ENCODE measurements at regions not wholly inside any gene's neighbourhood (a gene's known extent, or its start where the extent isn't known, plus 50 kb on each side); places are given as distances from the start of the nearest gene placed in this dataset.

GRCh38 chr15:53251996-53252395 is 461.9 kb upstream of the ONECUT1 start:
- Mint-ChIP-seq H3K36me3 (ENCODE audit: low read depth) (no peaks in the 10 kb centered on the region), H3K27ac (no peak overlapping the region), H3K4me1 (no peaks in the 10 kb centered on the region), H3K27me3 (peaks cover 4% of the 10 kb centered on the region), H3K4me3 (no peak overlapping the region)
- H3K9me3 ChIP-seq (ENCODE audit: control insufficient read depth, low read length, poor library complexity, severe bottlenecking) = no peaks in the 10 kb centered on the region
- DNase-seq (no peak), ATAC-seq (no peak)

DNA sequence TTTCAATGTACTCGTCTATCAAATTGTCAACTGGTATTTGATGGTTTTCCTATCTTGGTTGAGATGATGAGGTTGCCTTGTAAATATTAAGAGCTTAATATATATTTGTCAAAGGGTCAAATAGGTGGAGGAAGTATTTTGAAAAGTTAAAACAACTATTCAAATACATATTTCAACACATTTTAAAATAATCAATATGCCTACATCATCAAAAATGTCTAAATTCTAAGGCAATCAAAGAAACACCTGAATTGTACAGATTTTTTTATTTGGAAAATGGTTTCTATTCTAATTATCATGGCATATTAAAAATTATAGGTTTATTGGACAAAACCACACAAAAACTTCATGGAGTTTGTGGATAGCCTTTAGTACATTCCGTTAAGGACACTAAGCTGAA is 461.4 kb upstream of the ONECUT1 start:
- no peak overlapping the region for H3K4me3 Mint-ChIP-seq
- no peak for DNase-seq
- H3K27me3 Mint-ChIP-seq = peaks cover 4% of the 10 kb centered on the region
- no peaks in the 10 kb centered on the region for H3K9me3 ChIP-seq (ENCODE audit: control insufficient read depth, low read length, poor library complexity, severe bottlenecking)
- no peak overlapping the region for H3K27ac Mint-ChIP-seq
- H3K36me3 Mint-ChIP-seq (ENCODE audit: low read depth) = no peaks in the 10 kb centered on the region
- no peak for ATAC-seq
- H3K4me1 Mint-ChIP-seq = no peaks in the 10 kb centered on the region

DNA sequence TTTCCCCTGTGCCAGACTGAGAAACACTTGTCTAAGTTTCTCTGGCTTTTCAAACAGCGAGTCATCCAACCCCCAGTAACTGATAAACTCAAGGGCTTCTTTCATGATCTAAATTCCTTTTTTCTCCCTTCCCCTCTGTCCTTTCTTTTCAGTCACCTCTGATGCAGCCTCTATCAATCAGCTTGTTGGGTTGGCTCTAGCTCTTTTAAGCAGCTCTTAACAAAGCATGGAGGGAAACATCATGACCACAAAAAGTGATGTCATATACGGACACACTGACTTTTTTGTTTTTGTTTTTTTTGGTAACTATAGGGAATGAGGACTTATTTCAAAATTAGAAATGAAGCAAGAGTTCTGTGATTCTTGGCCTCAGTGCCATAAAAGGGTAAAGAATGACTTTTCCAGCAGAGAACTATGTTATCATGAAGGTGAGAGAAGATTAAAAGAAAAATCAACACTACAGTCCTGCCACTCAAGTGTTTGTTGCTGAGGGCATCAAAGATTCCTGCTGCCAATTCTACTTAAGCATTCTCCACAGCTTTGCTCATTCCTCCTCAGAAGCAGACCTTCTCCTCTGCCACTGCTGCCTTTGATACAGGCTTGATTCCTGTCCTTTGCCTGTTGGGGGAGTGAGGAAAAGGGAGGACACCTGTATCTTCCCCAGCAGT is 457.0 kb upstream of the ONECUT1 start:
- H3K27ac Mint-ChIP-seq = no peak overlapping the region
- ATAC-seq = no peak
- no peak for DNase-seq
- H3K9me3 ChIP-seq (ENCODE audit: control insufficient read depth, low read length, poor library complexity, severe bottlenecking) = no peaks in the 10 kb centered on the region
- H3K4me3 Mint-ChIP-seq = no peak overlapping the region
- no peaks in the 10 kb centered on the region for H3K4me1 Mint-ChIP-seq
- no peaks in the 10 kb centered on the region for H3K36me3 Mint-ChIP-seq (ENCODE audit: low read depth)
- peaks cover 4% of the 10 kb centered on the region for H3K27me3 Mint-ChIP-seq

DNA sequence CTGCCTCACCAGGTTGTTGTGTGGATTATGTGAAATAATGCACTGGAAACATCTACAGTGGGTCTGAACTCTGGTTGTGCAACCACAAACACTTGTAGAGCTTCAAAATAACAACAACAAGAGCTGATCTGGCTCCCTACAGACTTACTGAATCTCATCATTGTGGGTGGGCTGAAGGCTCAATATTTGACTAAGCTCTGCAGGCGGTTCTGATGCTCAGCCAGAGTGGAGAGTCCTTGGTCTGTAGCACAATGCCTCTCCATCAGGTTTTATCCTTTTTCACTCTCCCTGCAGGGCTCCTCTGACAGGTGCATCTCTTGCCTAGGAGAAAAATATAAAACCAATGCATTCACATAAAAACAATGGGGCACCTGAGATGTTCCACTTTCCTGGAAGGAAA is 456.3 kb upstream of the ONECUT1 start:
- Mint-ChIP-seq H3K36me3 (ENCODE audit: low read depth) (no peaks in the 10 kb centered on the region), H3K27ac (no peak overlapping the region), H3K4me3 (no peak overlapping the region), H3K4me1 (no peaks in the 10 kb centered on the region), H3K27me3 (peaks cover 4% of the 10 kb centered on the region)
- ATAC-seq (no peak), DNase-seq (no peak)
- H3K9me3 ChIP-seq (ENCODE audit: control insufficient read depth, low read length, poor library complexity, severe bottlenecking) = no peaks in the 10 kb centered on the region

- no peak for ATAC-seq
- Mint-ChIP-seq H3K4me3 (no peak overlapping the region), H3K36me3 (ENCODE audit: low read depth) (no peaks in the 10 kb centered on the region), H3K4me1 (no peaks in the 10 kb centered on the region), H3K27me3 (peaks cover 5% of the 10 kb centered on the region), H3K27ac (no peak overlapping the region)
- no peak for DNase-seq
- no peaks in the 10 kb centered on the region for H3K9me3 ChIP-seq (ENCODE audit: control insufficient read depth, low read length, poor library complexity, severe bottlenecking)
These were observed 443.7 kb upstream of the ONECUT1 start for GRCh38 chr15:53233801-53234200.

DNA sequence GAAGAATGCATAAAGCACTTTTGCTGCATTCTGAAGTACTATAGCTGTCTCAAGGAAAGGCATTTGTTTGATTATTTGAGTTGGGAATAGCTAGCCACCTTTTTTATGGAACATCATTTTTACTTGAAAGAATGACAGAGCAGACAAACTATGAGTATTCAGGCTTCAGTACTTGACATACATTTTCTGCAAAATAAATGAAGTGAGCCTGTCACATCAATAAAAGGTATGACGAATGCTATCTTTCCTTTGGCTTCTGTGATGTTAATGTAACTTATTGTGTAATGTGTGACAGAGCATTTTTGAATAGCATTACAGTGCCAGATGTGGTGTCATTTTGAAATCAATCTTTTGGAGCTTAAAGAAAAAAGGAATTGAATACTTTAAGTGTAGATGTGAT is 440.3 kb upstream of the ONECUT1 start:
- Mint-ChIP-seq H3K27me3 (no peaks in the 10 kb centered on the region), H3K36me3 (ENCODE audit: low read depth) (no peaks in the 10 kb centered on the region), H3K4me3 (no peak overlapping the region), H3K27ac (no peak overlapping the region), H3K4me1 (no peaks in the 10 kb centered on the region)
- ATAC-seq (no peak), DNase-seq (no peak)
- H3K9me3 ChIP-seq (ENCODE audit: control insufficient read depth, low read length, poor library complexity, severe bottlenecking) = no peaks in the 10 kb centered on the region

DNA sequence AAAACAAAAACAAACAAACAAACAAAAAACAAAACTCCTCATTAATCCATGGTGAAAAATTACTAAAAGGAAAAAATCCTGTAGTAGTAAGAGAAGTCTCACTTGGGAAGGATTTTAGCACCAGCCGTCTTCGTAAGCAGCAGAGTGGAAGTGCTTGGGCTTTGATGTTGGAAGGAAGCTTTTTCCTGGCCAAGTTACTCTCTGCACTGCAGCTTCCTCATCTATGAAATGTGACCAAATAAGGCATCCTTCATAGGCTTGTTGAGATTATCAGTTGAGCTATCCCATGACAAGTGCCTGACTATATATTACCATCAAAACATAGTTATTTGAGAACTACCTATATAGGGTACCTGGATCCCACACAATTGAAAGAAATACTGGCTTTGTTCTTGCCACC is 436.4 kb upstream of the ONECUT1 start:
- no peak for DNase-seq
- no peak for ATAC-seq
- Mint-ChIP-seq H3K27me3 (no peaks in the 10 kb centered on the region), H3K27ac (no peak overlapping the region), H3K36me3 (ENCODE audit: low read depth) (no peaks in the 10 kb centered on the region), H3K4me3 (no peak overlapping the region), H3K4me1 (no peaks in the 10 kb centered on the region)
- H3K9me3 ChIP-seq (ENCODE audit: control insufficient read depth, low read length, poor library complexity, severe bottlenecking) = no peaks in the 10 kb centered on the region

DNA sequence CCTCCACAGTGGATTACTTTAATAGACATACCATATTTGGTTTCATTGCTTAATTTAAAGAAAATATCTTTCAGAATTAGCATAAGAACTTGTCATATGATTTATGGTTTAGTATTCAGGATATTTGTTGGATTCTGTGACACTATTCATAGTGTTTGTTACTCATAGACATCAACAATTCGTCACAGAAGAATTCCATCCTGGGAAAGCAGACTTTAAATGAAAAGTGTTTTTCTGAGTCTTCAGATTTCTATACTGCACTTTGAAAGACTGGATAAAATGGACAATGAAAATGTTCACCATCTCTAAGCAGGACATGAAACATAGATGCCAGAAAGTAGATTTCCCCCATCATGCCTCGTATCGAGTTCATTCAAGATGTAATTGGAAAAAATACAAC is 435.6 kb upstream of the ONECUT1 start:
- Mint-ChIP-seq H3K4me1 (no peaks in the 10 kb centered on the region), H3K4me3 (no peak overlapping the region), H3K36me3 (ENCODE audit: low read depth) (no peaks in the 10 kb centered on the region), H3K27ac (no peak overlapping the region), H3K27me3 (no peaks in the 10 kb centered on the region)
- no peaks in the 10 kb centered on the region for H3K9me3 ChIP-seq (ENCODE audit: control insufficient read depth, low read length, poor library complexity, severe bottlenecking)
- ATAC-seq (no peak), DNase-seq (no peak)

DNA sequence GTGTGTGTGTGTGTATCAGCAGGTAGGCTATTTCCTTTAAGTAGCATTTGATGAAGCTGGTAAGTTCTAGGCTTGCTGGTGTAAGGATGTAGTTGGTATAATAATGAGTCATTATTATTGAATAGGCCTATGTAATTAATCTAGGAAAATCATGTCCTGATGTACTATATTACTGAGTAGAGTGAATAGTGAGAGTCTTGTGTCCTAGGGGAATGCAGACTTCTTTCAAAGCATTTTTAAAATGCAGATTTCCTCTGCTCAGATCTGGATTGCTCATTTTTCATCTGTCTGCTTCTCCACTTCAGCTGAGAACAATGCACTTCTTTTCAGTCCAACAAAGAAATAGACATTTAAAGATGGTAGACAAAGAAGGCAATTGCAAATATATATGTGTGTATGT is 434.2 kb upstream of the ONECUT1 start:
- Mint-ChIP-seq H3K4me1 (no peaks in the 10 kb centered on the region), H3K4me3 (no peak overlapping the region), H3K27me3 (no peaks in the 10 kb centered on the region), H3K27ac (no peak overlapping the region), H3K36me3 (ENCODE audit: low read depth) (no peaks in the 10 kb centered on the region)
- DNase-seq (no peak), ATAC-seq (no peak)
- no peaks in the 10 kb centered on the region for H3K9me3 ChIP-seq (ENCODE audit: control insufficient read depth, low read length, poor library complexity, severe bottlenecking)

DNA sequence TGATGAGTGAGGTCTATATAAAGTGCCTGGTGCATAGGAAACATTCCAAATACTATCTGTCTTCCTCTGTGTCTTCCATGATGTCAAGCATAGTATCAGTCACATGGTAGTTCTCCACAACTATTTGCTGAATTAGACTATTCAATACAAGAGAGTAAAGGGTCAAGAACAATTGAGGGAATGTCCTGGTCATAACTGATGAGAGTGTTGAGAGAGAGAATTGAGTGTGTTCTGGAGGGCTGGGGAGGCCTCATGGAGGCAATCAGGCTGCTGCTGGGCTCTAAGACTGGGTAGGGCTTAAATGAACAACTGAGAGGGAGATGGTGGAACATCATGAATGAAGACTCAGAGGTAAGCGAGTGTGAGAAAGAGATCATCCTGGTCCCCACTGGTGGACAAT is 433.7 kb upstream of the ONECUT1 start:
- Mint-ChIP-seq H3K4me1 (no peaks in the 10 kb centered on the region), H3K27ac (no peak overlapping the region), H3K36me3 (ENCODE audit: low read depth) (no peaks in the 10 kb centered on the region), H3K4me3 (no peak overlapping the region), H3K27me3 (no peaks in the 10 kb centered on the region)
- no peak for DNase-seq
- no peaks in the 10 kb centered on the region for H3K9me3 ChIP-seq (ENCODE audit: control insufficient read depth, low read length, poor library complexity, severe bottlenecking)
- no peak for ATAC-seq

- Mint-ChIP-seq H3K27me3 (peaks cover 3% of the 10 kb centered on the region), H3K27ac (no peak overlapping the region), H3K4me3 (no peak overlapping the region)
These were observed 428.8 kb upstream of the ONECUT1 start for GRCh38 chr15:53218666-53219580.

GRCh38 chr15:53216036-53216435 is 425.9 kb upstream of the ONECUT1 start:
- Mint-ChIP-seq H3K4me1 (no peaks in the 10 kb centered on the region), H3K36me3 (ENCODE audit: low read depth) (no peaks in the 10 kb centered on the region), H3K27me3 (peaks cover 15% of the 10 kb centered on the region), H3K27ac (no peak overlapping the region), H3K4me3 (no peak overlapping the region)
- DNase-seq = no peak
- H3K9me3 ChIP-seq (ENCODE audit: control insufficient read depth, low read length, poor library complexity, severe bottlenecking) = no peaks in the 10 kb centered on the region
- no peak for ATAC-seq

More at GRCh38 chr15:53218666-53219580, 428.8 kb upstream of the ONECUT1 start:
- H3K9me3 ChIP-seq (ENCODE audit: control insufficient read depth, low read length, poor library complexity, severe bottlenecking) = no peaks in the 10 kb centered on the region
- ATAC-seq (no peak), DNase-seq (no peak)
- Mint-ChIP-seq H3K4me1 (no peaks in the 10 kb centered on the region), H3K36me3 (ENCODE audit: low read depth) (no peaks in the 10 kb centered on the region)

GRCh38 chr15:53213336-53213735 is 423.2 kb upstream of the ONECUT1 start:
- DNase-seq = no peak
- Mint-ChIP-seq H3K4me1 (no peaks in the 10 kb centered on the region), H3K27me3 (peaks cover 22% of the 10 kb centered on the region), H3K36me3 (ENCODE audit: low read depth) (no peaks in the 10 kb centered on the region), H3K27ac (no peak overlapping the region), H3K4me3 (no peak overlapping the region)
- no peaks in the 10 kb centered on the region for H3K9me3 ChIP-seq (ENCODE audit: control insufficient read depth, low read length, poor library complexity, severe bottlenecking)
- ATAC-seq = no peak

DNA sequence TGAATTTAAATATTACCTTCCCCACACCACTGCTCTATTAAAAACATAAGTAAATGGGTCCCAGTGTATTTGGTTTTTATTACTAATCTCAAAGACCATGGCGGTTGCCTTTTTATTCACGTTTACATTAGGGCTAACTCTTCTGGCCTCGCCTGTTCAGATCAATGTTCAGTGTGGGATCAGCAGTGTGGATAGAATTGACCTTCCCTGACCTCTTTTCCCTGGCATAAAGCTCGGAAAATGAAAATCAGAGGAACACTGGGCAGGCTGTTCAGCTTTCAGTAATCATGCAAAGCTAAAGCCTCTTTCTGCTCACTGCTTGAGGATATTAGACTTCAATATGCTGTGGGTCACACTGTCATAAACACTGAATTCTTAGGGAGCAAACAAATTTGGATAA is 422.6 kb upstream of the ONECUT1 start:
- Mint-ChIP-seq H3K27ac (no peak overlapping the region), H3K36me3 (ENCODE audit: low read depth) (no peaks in the 10 kb centered on the region), H3K4me3 (no peak overlapping the region), H3K27me3 (peaks cover 22% of the 10 kb centered on the region), H3K4me1 (no peaks in the 10 kb centered on the region)
- DNase-seq = no peak
- no peaks in the 10 kb centered on the region for H3K9me3 ChIP-seq (ENCODE audit: control insufficient read depth, low read length, poor library complexity, severe bottlenecking)
- ATAC-seq = no peak

All from T-helper 17 cell (primary cell).